Heart right ventricle (tissue), 16 donors: ENCODE measurements at regions not wholly inside any gene's neighbourhood (a gene's known extent, or its start where the extent isn't known, plus 50 kb on each side); places are given as distances from the start of the nearest gene placed in this dataset.

ENCODE experiments used
- ATAC-seq, 8 donors: fragments of 200-7000 bp; cut with Tn5 transposase; one replicate each; pipeline ENCODE4 v1.9.1; 2020; ENCODE audit warnings: mild to moderate bottlenecking in 8 of 8, moderate library complexity in 8 of 8, moderate number of reproducible peaks in 1 of 8
- DNase-seq, 2 donors: peaks; one replicate each; pipeline ENCODE4 v3.0.0-alpha.2; 2020
- H3K27ac ChIP-seq, 10 donors: fragments of 200-600 bp; sonication (generic) in 2 of 10; one replicate each; pipeline versions ENCODE4 v1.5.0 to v1.8.0; 2020 to 2022; ENCODE audit warnings: mild to moderate bottlenecking in 3 of 10
- H3K27me3 ChIP-seq, 7 donors: fragments of 200-600 bp; one replicate each; pipeline ENCODE4 v1.8.0; 2021 to 2022; ENCODE audit warnings: mild to moderate bottlenecking in 2 of 7
- H3K36me3 ChIP-seq, 9 donors: fragments of 200-600 bp; sonication (generic) in 1 of 9; one replicate each; pipeline versions ENCODE4 v1.5.0 to v1.8.0; 2020 to 2022; ENCODE audit warnings: mild to moderate bottlenecking in 2 of 9
- H3K4me1 ChIP-seq, 9 donors: fragments of 200-600 bp; sonication (generic) in 1 of 9; one replicate each; pipeline versions ENCODE4 v1.5.0 to v1.8.0; 2020 to 2022; ENCODE audit warnings: mild to moderate bottlenecking in 4 of 9
- H3K4me3 ChIP-seq, 10 donors: fragments of 200-600 bp; sonication (generic) in 2 of 10; one replicate each; pipeline versions ENCODE4 v1.5.0 to v1.8.0; 2020 to 2022; ENCODE audit warnings: mild to moderate bottlenecking in 7 of 10, moderate library complexity in 2 of 10
- H3K9me3 ChIP-seq, 11 donors: fragments of 200-600 bp in 10 of 11; sonication (generic) in 2 of 11; one replicate each; pipeline versions ENCODE4 v1.5.0 to v1.8.0; 2013 to 2022; ENCODE audit warnings: mild to moderate bottlenecking in 2 of 11, control low read depth in 1 of 11, moderate library complexity in 1 of 11
- CTCF ChIP-seq, 9 donors: fragments of 200-600 bp; sonication (generic) in 2 of 9; IDR thresholded peaks; one replicate each; pipeline versions ENCODE4 v1.5.0 to v1.8.0; 2021 to 2022; ENCODE audit warnings: antibody characterized with exemption in 9 of 9, mild to moderate bottlenecking in 5 of 9, moderate library complexity in 1 of 9
- WGBS, 2 donors: extraction: QIAGEN DNeasy Blood & Tissue Kit; methylation state at CpG; one replicate each; pipeline ENCODE4 v1.1.7; 2013; ENCODE audit warnings: inconsistent platforms in 1 of 2; 5-methylcytosine and 5-hydroxymethylcytosine counted together
- intact Hi-C, 10 donors: fragments of 100-400 bp; cut with DNase I; formaldehyde crosslinking; loops; one replicate each; pipeline versions ENCODE4 v1.11.1 to v1.14.2; 2022
- donor health status: Arrhythmogenic right ventricular cardiomyopathy.
- donor health status: ischemic (EF 13 %, LVEDD 7.1; RV severe dilation, severe dysfunction).
- donor health status: healthy with polysubstance abuse.
- donor health status: DM: no; HTN: yes; CAD: no.
- donor health status: DM: no; HTN: no; CAD: no.
- donor health status: ischemic (EF 25% LVEDD 6.9; RV normal size, moderate dysfunction).
- donor health status: ischemic (EF 25% LVEDD 5.7; RV mildly dilated, moderate dysfunction).
- donor health status: healthy.
- donor health status: DM: yes; HTN: yes; CAD: no.
- donor health status: Ischemic cardiomyopathy.
- donor health status: ischemic (EF 35%, LVEDD 5.7; RV mildly dilated, moderate dysfunction).
- donor health status: nonischemic (EF 11% LVEDD 7.7; RV severe dilation, severe dysfunction).
- donor health status: DM: yes; HTN: yes; CAD: no.
- donor health status: PGD.
- donor health status: ischemic (EF 29% LVEDD 5.4; RV normal size, mild dysfunction).
- donor health status: nonischemic (EF 23%, LVEDD 6.1; RV moderate dilation, normal function).

- Histone ChIP-seq H3K36me3 (no peaks in the 10 kb centered on the region), H3K4me3 (no peak overlapping the region), H3K9me3 (no peaks in the 10 kb centered on the region), H3K4me1 (peaks cover 0 to 11% (median 7%) of the 10 kb centered on the region in 9 donors), H3K27ac (no peak overlapping the region), H3K27me3 (peaks cover 0 to 9% (median 4%) of the 10 kb centered on the region in 7 donors)
- DNase-seq, result no peak
- no peak for ATAC-seq
- intact Hi-C loops, result loop anchor here in 1 of 10 donors (5.0 kb wide), 1 partner anchor 328 kb away; no protein-coding TSS in a partner anchor
- 59 to 64% methylated on average over 3 of the region's 3 CpGs for WGBS, 2 donors
- no peak for TF ChIP-seq CTCF (IDR thresholded peaks at IDR 0.05)
Measured at GRCh38 chr1:229839800-229840199, 213.8 kb downstream of the URB2 start.

- WGBS, 2 donors, result 69 to 82% methylated on average over 5 of the region's 5 CpGs
Measured at GRCh38 chr1:229841230-229841629, 215.2 kb downstream of the URB2 start.

GRCh38 chr1:229842302-229843255, 216.5 kb downstream of the URB2 start:
- WGBS, 2 donors, result 76 to 78% methylated on average over 10 of the region's 10 CpGs
- intact Hi-C loops, result loop anchor here in 1 of 10 donors (5.0 kb wide), 1 partner anchor 325 kb away; no protein-coding TSS in a partner anchor
- H3K9me3 ChIP-seq, result no peaks in the 10 kb centered on the region

More at GRCh38 chr1:229841230-229841629, 215.2 kb downstream of the URB2 start:
- no peaks in the 10 kb centered on the region for H3K36me3 ChIP-seq
- ATAC-seq (no peak), DNase-seq (no peak)
- no peak for TF ChIP-seq CTCF (IDR thresholded peaks at IDR 0.05)
- intact Hi-C loops, result loop anchor here in 1 of 10 donors (5.0 kb wide), 1 partner anchor 326 kb away; no protein-coding TSS in a partner anchor
- H3K4me3 ChIP-seq, result no peak overlapping the region
- H3K4me1 ChIP-seq, result peaks cover 0 to 13% (median 7%) of the 10 kb centered on the region in 9 donors
- no peaks in the 10 kb centered on the region for H3K9me3 ChIP-seq
- H3K27ac ChIP-seq, result no peak overlapping the region
- peaks cover 0 to 4% (median 0%) of the 10 kb centered on the region in 7 donors for H3K27me3 ChIP-seq

More at GRCh38 chr1:229842302-229843255, 216.5 kb downstream of the URB2 start:
- no peak for DNase-seq
- Histone ChIP-seq H3K4me1 (peaks cover 0 to 13% (median 7%) of the 10 kb centered on the region in 9 donors), H3K27ac (no peak overlapping the region), H3K4me3 (no peak overlapping the region), H3K36me3 (no peaks in the 10 kb centered on the region), H3K27me3 (no peaks in the 10 kb centered on the region)
- ATAC-seq, result no peak
- TF ChIP-seq CTCF (IDR thresholded peaks at IDR 0.05), result no peak
